ENCODE measurements at regions not wholly inside any gene's neighbourhood (a gene's known extent, or its start where the extent isn't known, plus 50 kb on each side); places are given as distances from the start of the nearest gene placed in this dataset.
"Not testable (repeated sequence)": the region's sequence is repeated elsewhere in the genome, so short reads cannot be mapped to it uniquely, and the experiment has no call there.

DNA sequence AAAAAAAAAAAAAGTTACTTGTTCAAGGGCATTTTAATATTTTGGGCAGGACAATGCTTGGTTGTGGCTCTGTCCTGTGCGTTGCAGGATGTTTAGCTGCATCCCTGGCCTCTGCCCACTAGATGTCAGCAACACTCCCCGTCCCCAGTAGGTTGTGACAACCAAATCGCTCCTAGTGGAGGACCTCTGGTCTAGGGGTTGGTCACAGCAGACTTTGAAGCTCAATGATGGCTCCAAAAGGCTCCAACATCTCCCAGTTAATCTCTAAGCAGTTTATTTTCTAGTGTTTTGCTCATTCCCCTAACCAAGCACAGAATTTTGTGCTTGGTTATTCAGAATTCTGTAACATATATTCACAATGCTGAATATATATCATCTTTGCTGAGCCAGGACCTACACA lies 67.0 kb downstream of the CHRNA1 start:
- DNase-seq (ENCODE audit: low read depth in 2 of 2): peak in 1 of 2 donors; percentile 34

GRCh38 chr2:174694920-174695319 lies 69.4 kb downstream of the CHRNA1 start:
- DNase-seq (ENCODE audit: low read depth in 2 of 2): no peak

- no peak for DNase-seq (ENCODE audit: low read depth in 2 of 2)
Observed at GRCh38 chr2:174694196-174694878, 69.9 kb downstream of the CHRNA1 start.

GRCh38 chr2:174693344-174693743 lies 70.9 kb downstream of the CHRNA1 start:
- no peak for DNase-seq (ENCODE audit: low read depth in 2 of 2)

DNA sequence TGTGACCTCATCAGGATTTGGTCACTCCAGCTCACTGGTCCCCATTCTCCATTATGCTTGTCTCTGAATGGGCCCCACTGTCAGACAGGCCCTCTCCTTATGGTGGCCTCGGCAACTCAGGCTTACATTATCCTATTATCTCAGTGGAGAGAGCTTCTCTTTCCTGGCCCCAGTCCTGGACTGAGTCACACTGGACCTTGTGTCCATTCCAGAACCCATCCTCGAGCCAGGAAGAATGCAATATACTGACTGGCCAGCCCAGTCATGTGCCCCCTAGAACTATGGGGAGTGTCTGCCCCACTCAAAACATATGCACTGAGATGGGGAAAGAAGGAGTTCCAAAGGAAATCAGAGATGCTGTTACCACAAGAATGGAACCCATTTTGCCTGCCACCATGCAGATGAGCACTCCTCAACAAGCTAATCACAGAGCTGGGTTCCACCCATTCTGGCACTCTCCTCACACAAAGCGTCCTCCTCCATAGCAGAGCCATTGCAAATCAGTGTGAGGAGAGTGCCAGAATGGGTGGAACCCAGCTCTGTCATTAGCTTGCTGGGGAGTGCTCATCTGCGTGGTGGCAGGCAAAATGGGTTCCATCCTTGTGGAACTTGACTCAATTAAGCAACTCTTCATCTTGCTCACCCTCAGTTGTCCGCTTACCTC lies 71.9 kb downstream of the CHRNA1 start:
- DNase-seq (ENCODE audit: low read depth in 2 of 2): no peak

- DNase-seq (ENCODE audit: low read depth in 2 of 2): no peak
Observed at GRCh38 chr2:174691201-174691779, 73.0 kb downstream of the CHRNA1 start.

DNA sequence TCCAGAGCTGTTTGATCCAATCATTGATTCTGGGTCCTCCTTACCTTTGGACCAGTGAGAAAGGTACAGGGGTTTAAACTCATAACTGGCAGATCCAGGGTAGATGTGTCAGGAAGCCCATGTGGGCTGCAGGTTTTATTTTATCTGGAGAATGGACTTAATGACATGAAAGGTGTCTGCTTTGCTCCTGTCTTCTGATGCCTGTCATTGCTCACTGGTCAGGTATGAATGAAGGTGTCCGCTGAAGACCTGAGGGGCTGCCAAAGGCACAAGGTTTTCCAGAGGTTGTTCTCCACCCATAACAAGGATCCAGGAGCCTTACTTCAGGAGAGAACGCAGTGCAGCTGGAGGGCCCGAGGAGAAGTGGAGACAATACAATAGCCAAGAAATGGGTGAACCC lies 74.2 kb downstream of the CHRNA1 start:
- no peak for DNase-seq (ENCODE audit: low read depth in 2 of 2)

DNA sequence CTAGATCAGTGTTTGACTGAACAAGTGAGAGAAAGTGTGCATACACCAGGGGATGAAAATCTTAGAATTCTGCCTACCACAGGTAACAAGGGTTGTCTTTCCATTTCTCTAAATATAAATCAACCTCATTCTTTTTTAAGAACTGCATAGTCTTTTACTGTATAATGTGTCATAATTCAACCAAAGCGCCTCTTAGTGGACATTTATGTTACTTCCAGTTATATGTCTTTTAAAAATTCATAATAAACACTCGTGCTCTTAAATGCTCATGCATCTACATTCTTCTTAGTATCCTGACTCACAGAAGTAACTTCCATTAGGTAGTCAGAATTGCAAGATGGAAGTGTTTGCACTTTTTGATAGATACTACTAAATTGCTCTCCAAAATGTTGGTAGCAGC lies 76.2 kb downstream of the CHRNA1 start:
- DNase-seq (ENCODE audit: low read depth in 2 of 2): no peak

DNA sequence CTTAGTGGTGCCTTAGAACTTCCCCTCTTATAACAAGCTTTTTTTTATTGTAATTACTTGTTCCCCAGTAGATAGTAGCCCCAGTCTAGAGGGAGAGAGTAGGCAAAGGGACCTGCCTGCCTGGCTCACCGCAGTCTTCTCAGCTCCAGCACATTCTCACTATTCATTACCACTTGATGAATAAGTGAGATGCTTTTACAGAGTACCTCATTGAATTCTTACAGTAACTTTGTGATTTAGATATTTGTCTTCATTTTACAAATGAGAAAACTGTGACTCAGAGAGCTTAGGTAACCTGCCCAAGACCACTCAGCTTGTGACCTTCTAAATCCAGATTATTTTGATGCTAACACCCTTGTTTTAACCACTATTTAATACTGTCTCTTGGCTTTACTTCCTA lies 77.8 kb downstream of the CHRNA1 start:
- no peak for DNase-seq (ENCODE audit: low read depth in 2 of 2)

GRCh38 chr2:174683392-174683759 lies 80.9 kb downstream of the CHRNA1 start:
- no peak for DNase-seq (ENCODE audit: low read depth in 2 of 2)

GRCh38 chr2:174682578-174683391 lies 81.5 kb downstream of the CHRNA1 start:
- DNase-seq (ENCODE audit: low read depth in 2 of 2): peak in 1 of 2 donors; percentile 42

DNA sequence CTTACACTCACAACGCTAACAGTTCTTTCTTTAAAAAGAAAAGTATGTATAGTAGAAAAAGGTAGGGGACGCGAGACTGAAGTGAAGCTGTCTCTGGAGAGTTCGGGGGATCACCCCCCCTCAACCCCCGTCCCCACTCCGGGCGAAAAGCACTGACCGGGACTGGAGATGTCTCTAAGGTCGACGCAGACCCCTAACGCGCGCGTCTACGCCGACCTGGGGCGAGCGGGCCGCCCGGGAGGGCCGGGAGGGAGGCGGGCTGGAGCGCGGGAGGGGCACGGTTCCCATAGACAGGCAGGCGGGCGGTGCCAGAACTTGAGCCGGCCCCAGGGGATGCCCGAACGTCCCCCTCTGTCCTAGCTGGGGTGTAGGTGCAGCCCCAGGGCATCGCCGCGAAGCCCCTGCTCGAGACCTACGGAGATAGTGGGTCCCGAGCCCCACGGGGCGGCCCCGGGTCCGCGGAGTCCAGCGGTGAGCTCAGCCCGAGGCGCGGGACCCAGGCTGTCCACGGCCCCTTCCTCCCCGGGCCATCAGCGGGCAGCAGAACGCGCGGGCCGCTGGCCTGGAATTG lies 82.2 kb downstream of the CHRNA1 start:
- DNase-seq (ENCODE audit: low read depth in 2 of 2): peak in 1 of 2 donors; percentile 17

- DNase-seq (ENCODE audit: low read depth in 2 of 2): no peak
Observed at GRCh38 chr2:174681099-174682006, 82.9 kb downstream of the CHRNA1 start.

DNA sequence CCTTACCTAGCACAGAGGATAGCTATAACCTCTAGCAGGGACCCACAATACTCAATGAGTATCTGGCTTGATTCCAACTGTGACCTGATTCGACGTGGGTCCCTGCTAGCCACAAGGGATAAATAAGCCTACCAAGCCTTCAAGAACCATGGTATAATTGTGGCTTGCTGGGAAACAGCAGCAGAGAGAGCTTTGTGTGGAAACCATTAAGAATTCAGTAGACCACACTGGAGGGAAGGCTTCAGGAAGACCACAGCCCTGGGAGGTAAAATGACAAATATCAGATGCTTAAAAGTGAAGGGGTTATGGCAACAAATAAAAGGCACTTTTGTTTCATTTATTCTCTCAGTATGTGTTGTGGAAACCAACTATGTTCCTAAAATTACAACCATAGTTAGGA lies 82.6 kb upstream of the WIPF1 start:
- DNase-seq (ENCODE audit: low read depth in 2 of 2): no peak

- no peak for DNase-seq (ENCODE audit: low read depth in 2 of 2)
Observed at GRCh38 chr2:174678395-174678794, 80.8 kb upstream of the WIPF1 start.

GRCh38 chr2:174675615-174676014 lies 78.0 kb upstream of the WIPF1 start:
- DNase-seq (ENCODE audit: low read depth in 2 of 2): no peak

GRCh38 chr2:174673876-174674275 lies 76.3 kb upstream of the WIPF1 start:
- DNase-seq (ENCODE audit: low read depth in 2 of 2): no peak

- DNase-seq (ENCODE audit: low read depth in 2 of 2): no peak
Observed at GRCh38 chr2:174673440-174673839, 75.8 kb upstream of the WIPF1 start.

DNA sequence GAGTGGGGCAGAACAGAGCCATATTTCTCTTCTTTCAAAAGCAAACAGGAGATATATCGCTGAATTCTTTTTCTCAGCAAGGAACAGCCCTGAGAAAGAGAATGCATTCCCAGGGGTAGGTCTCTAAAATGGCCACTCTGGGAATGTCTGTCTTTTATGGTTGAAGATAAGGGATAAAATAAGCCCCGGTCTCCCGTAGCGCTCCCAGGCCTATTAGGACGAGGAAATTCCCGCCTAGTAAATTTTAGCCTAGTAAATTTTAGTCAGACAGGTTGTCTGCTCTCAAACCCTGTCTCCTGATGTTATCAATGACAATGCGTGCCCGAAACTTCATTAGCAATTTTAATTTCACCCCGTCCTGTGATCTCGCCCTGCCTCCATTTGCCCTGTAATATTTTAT lies 73.9 kb upstream of the WIPF1 start:
- DNase-seq (ENCODE audit: low read depth in 2 of 2): not testable (repeated sequence)

GRCh38 chr2:174670446-174670845 lies 72.8 kb upstream of the WIPF1 start:
- DNase-seq (ENCODE audit: low read depth in 2 of 2): no peak

DNA sequence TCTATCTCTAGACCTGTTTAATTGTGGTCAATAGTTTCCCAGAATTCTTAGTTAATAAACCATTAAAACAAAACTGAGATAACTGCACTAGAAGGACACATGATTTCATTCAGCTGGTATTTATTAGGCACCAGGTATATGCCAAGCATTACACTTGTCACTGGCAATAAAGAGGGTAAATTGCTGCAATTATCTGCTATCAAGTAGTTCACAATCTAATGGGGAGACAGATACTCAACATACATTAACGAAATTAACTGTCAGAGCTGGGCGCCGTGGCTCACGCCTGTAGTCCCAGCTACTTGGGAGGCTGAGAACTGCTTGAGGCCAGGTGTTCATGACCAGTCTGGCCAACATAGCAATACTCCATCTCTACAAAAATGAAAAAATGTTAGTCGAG lies 71.7 kb upstream of the WIPF1 start:
- DNase-seq (ENCODE audit: low read depth in 2 of 2): no peak
